Ovary (tissue), 3 donors: ENCODE measurements at regions not wholly inside any gene's neighbourhood (a gene's known extent, or its start where the extent isn't known, plus 50 kb on each side); places are given as distances from the start of the nearest gene placed in this dataset.

ENCODE experiments used
- EP300 ChIP-seq: sonication (generic); formaldehyde crosslinking; IDR thresholded peaks from one replicate; pipeline ENCODE4 v1.6.1; 2017; ENCODE audit warnings: antibody characterized with exemption
- POLR2A ChIP-seq: fragments of 450-650 bp; IDR thresholded peaks from one replicate; pipeline ENCODE4 v1.6.1; 2017; ENCODE audit warnings: antibody characterized with exemption, mild to moderate bottlenecking, moderate library complexity
- TF ChIP-seq, protein P1 (sequence below), 3 donors: fragments of 450-650 bp in 2 of 3; fragments of 200-600 bp in 1 of 3; IDR thresholded peaks; one replicate each; pipeline versions ENCODE4 v1.5.1 to v1.8.0; 2016 to 2022; ENCODE audit warnings: antibody characterized with exemption in 3 of 3, mild to moderate bottlenecking in 1 of 3
- donor health status: DM: no; HTN: no; CAD: no.

DNA sequence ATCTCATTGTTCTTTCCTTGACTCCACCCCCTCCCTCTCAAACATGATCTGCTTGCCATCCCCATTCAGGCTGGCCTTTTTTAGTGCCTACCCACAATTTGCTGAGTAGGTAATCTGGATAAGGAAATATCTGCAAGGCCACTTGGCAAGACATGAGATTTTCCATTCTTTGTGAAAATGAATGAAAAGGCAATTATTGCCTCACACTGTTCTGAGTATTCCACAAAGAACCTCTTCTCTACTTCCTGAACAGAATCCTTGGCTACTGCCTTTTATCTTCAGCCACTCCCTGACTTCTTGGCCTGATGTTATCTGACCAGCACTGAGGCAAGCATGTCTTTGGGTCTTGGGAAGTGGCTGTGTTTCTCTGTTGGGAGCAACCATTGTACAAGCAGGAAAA lies 263.2 kb upstream of the ATP2B1 start:
- TF ChIP-seq, protein P1, sequence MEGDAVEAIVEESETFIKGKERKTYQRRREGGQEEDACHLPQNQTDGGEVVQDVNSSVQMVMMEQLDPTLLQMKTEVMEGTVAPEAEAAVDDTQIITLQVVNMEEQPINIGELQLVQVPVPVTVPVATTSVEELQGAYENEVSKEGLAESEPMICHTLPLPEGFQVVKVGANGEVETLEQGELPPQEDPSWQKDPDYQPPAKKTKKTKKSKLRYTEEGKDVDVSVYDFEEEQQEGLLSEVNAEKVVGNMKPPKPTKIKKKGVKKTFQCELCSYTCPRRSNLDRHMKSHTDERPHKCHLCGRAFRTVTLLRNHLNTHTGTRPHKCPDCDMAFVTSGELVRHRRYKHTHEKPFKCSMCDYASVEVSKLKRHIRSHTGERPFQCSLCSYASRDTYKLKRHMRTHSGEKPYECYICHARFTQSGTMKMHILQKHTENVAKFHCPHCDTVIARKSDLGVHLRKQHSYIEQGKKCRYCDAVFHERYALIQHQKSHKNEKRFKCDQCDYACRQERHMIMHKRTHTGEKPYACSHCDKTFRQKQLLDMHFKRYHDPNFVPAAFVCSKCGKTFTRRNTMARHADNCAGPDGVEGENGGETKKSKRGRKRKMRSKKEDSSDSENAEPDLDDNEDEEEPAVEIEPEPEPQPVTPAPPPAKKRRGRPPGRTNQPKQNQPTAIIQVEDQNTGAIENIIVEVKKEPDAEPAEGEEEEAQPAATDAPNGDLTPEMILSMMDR (IDR thresholded peaks at IDR 0.05): no peak
- TF ChIP-seq POLR2A (no peak), EP300 (no peak)
